Epithelial cell of proximal tubule (primary cell): ENCODE measurements at regions not wholly inside any gene's neighbourhood (a gene's known extent, or its start where the extent isn't known, plus 50 kb on each side); places are given as distances from the start of the nearest gene placed in this dataset.

Experiments used
- DNase-seq: peaks from one replicate; pipeline ENCODE4 v3.0.0-alpha.2; 2011; ENCODE audit warnings: low read depth
- H3K4me3 ChIP-seq: 2 replicates; pipeline ENCODE4 v1.5.1; 2011; ENCODE audit warnings: low read depth, mild to moderate bottlenecking, low read length
- CTCF ChIP-seq: conservative IDR thresholded peaks from 2 replicates; pipeline ENCODE4 v1.5.1; 2012; ENCODE audit warnings: low read depth, mild to moderate bottlenecking, low read length

- no peak overlapping the region for H3K4me3 ChIP-seq
- TF ChIP-seq CTCF = no peak
- DNase-seq = no peak
Measured at GRCh38 chr6:82072121-82072521, 175.4 kb downstream of the IBTK start.

DNA sequence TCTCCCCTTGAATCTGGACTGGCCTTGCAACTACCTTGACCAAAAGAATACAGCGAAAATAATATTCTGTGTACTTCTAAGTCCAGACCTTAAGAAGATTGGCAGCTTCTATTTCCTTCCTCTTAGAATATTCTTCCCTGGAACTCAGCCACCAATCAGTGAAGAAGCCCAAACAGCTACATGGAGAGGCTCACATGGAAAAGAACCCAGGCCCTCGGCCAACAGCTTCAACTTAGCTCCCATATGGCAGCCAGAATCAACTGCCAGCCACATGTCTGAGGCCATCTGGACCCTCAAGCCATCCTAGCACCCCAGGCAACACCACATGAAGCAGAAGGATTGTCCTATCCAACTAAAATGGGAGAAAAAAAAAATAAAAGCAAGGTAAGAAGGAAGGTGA lies 178.8 kb downstream of the IBTK start:
- DNase-seq = no peak
- no peak for TF ChIP-seq CTCF
- no peak overlapping the region for H3K4me3 ChIP-seq

GRCh38 chr6:82066991-82067411 lies 180.5 kb downstream of the IBTK start:
- no peak for TF ChIP-seq CTCF
- no peak for DNase-seq
- no peak overlapping the region for H3K4me3 ChIP-seq

- no peak for TF ChIP-seq CTCF
- DNase-seq = no peak
- H3K4me3 ChIP-seq = no peak overlapping the region
Measured at GRCh38 chr6:82066196-82066595, 181.3 kb downstream of the IBTK start.

DNA sequence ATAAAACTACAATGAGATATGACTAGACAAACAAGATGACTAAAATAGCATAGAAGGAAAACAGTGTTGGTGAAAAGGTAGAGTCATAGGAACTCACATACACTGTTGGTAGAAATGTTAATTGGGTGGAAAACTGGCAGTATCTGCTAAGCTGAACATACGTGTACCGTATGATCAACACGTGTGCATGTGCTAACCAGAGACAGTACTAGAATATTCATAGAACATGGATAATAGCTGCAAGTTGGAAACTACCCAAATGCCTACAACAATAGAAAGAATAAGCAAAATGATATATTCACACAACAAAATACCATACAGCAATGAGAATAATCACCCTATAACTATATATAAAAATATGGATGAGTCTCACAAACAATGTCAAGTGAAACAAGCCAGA lies 184.0 kb downstream of the IBTK start:
- TF ChIP-seq CTCF = no peak
- H3K4me3 ChIP-seq = no peak overlapping the region
- DNase-seq = no peak

DNA sequence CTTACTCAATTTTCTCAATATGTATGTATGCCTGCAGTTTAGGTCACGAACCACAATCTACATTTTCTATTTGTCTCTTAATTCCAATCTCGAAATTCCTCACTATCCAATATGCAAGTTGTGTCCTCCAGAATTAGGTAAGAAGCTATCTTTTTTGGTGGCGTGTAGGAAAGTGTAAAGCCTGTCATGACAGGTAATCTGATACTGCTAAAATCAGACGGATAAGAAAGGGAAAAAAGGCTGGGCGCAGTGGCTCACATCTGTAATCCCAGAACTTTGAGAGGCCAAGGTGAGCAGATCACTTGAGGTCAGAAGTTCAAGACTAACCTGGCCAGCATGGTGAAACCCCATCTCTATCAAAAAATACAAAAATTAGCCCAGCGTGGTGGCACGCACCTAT lies 185.3 kb downstream of the IBTK start:
- TF ChIP-seq CTCF = no peak
- no peak for DNase-seq
- H3K4me3 ChIP-seq = no peak overlapping the region

- DNase-seq = no peak
- H3K4me3 ChIP-seq = no peak overlapping the region
- no peak for TF ChIP-seq CTCF
Measured at GRCh38 chr6:82057846-82058554, 189.5 kb downstream of the IBTK start.
